ENCODE measurements at regions not wholly inside any gene's neighbourhood (a gene's known extent, or its start where the extent isn't known, plus 50 kb on each side); places are given as distances from the start of the nearest gene placed in this dataset.

GRCh38 chr2:195410074-195410671 is 246.9 kb upstream of the SLC39A10 start:
- Histone ChIP-seq H4K20me1 (ENCODE audit: insufficient read depth) (no peaks in the 10 kb centered on the region), H3K27me3 (ENCODE audit: insufficient read depth) (no peaks in the 10 kb centered on the region), H2AFZ (ENCODE audit: low read depth) (no peak overlapping the region), H3K9ac (no peak overlapping the region), H3F3A (replicated peaks; ENCODE audit: insufficient read depth) (no peaks in the 10 kb centered on the region), H3K79me2 (ENCODE audit: insufficient read depth) (no peaks in the 10 kb centered on the region), H3K36me3 (replicated peaks in 1 of 2; ENCODE audit: control insufficient read depth in 1 of 2, insufficient read depth in 2 of 2, low read length in 1 of 2) (no peaks in the 10 kb centered on the region), H3K4me3 (ENCODE audit: low read depth in 2 of 2, low read length in 1 of 2) (no peak overlapping the region), H3K4me2 (no peak overlapping the region), H3K9me3 (no peaks in the 10 kb centered on the region), H3K27ac (ENCODE audit: low read depth in 2 of 2, low read length in 1 of 2) (no peak overlapping the region), H3K9me2 (no peaks in the 10 kb centered on the region), H3K4me1 (ENCODE audit: control insufficient read depth in 1 of 2, insufficient read depth in 2 of 2, low read depth in 1 of 2, low read length in 1 of 2) (peaks cover 0 to 4% of the 10 kb centered on the region in 2 experiments; a peak in 2 of 4 replicates)
- POLR2A ChIA-PET = no interaction called here
- CTCF ChIA-PET = interaction anchor here (1.0 kb wide), 1 partner anchor 250 kb away, joined by 3 read pairs; no protein-coding TSS in a partner anchor
- DNase-seq = no peak
- TF ChIP-seq TCF12 (IDR thresholded peaks at IDR 0.05) (no peak), EZH2phosphoT487 (IDR thresholded peaks at IDR 0.05; ENCODE audit: borderline replicate concordance, low read depth) (no peak), RFX5 (IDR thresholded peaks at IDR 0.05; ENCODE audit: low read length) (no peak), CTCF (IDR thresholded peaks at IDR 0.05) (no peak), NRF1 (IDR thresholded peaks at IDR 0.05; ENCODE audit: low read depth, low read length) (no peak), RCOR1 (IDR thresholded peaks at IDR 0.05; ENCODE audit: low read length) (no peak), FOXJ3 (CRISPR knock-in tag; IDR thresholded peaks at IDR 0.05) (no peak), ELF1 (IDR thresholded peaks at IDR 0.05) (no peak), FOXM1 (IDR thresholded peaks at IDR 0.05; ENCODE audit: low read depth) (no peak), MEF2A (IDR thresholded peaks at IDR 0.05; ENCODE audit: borderline replicate concordance, low read depth) (no peak), MAX (IDR thresholded peaks at IDR 0.05; ENCODE audit: low read depth) (no peak), MXI1 (IDR thresholded peaks at IDR 0.05; ENCODE audit: low read depth, low read length) (no peak), REST (IDR thresholded peaks at IDR 0.05; ENCODE audit: low read depth, low read length) (no peak), CHD2 (IDR thresholded peaks at IDR 0.05; ENCODE audit: low read length, partially characterized antibody) (no peak)
- WGBS (ENCODE audit: low lambda C conversion rate) = 67% methylated on average over 2 of the region's 2 CpGs
